Spleen (tissue), 7 donors: ENCODE measurements at regions not wholly inside any gene's neighbourhood (a gene's known extent, or its start where the extent isn't known, plus 50 kb on each side); places are given as distances from the start of the nearest gene placed in this dataset.

Experiments
- CTCF ChIP-seq, 11 experiments: fragments of 200-600 bp in 7 of 11; fragments of 450-650 bp in 4 of 11; sonication (generic) in 4 of 11; IDR thresholded peaks in 8 of 11; conservative IDR thresholded peaks in 3 of 11; 1 replicate in 7 of 11; 2 replicates in 4 of 11; pipeline versions ENCODE4 v1.4.0 to v1.8.0; 2016 to 2021; ENCODE audit warnings: antibody characterized with exemption in 11 of 11, inconsistent platforms in 4 of 11, mild to moderate bottlenecking in 1 of 11
- POLR2A ChIP-seq, 3 donors: fragments of 450-650 bp; IDR thresholded peaks; one replicate each; pipeline ENCODE4 v1.5.1; 2017; ENCODE audit warnings: antibody characterized with exemption in 3 of 3, mild to moderate bottlenecking in 1 of 3
- POLR2AphosphoS5 ChIP-seq, 3 donors: sonication (generic); formaldehyde crosslinking; IDR thresholded peaks; one replicate each; pipeline ENCODE4 v1.5.1; 2017; ENCODE audit warnings: antibody characterized with exemption in 3 of 3
- donor health status: DM: no; HTN: no; CAD: no; lungs with moderate emphysema.
- donor health status: DM: no; HTN: no; CAD: no.
- donor health status: DM: no; HTN: no; CAD: no.

- TF ChIP-seq CTCF (IDR thresholded peaks at IDR 0.05 in 8 of 11, conservative IDR thresholded peaks at IDR 0.05 in 3 of 11) (no peak), POLR2A (IDR thresholded peaks at IDR 0.05) (no peak), POLR2AphosphoS5 (IDR thresholded peaks at IDR 0.05) (no peak)
Observed at GRCh38 chr6:81565071-81565470, 187.4 kb downstream of the TENT5A start.
